ENCODE measurements at regions not wholly inside any gene's neighbourhood (a gene's known extent, or its start where the extent isn't known, plus 50 kb on each side); places are given as distances from the start of the nearest gene placed in this dataset.

DNA sequence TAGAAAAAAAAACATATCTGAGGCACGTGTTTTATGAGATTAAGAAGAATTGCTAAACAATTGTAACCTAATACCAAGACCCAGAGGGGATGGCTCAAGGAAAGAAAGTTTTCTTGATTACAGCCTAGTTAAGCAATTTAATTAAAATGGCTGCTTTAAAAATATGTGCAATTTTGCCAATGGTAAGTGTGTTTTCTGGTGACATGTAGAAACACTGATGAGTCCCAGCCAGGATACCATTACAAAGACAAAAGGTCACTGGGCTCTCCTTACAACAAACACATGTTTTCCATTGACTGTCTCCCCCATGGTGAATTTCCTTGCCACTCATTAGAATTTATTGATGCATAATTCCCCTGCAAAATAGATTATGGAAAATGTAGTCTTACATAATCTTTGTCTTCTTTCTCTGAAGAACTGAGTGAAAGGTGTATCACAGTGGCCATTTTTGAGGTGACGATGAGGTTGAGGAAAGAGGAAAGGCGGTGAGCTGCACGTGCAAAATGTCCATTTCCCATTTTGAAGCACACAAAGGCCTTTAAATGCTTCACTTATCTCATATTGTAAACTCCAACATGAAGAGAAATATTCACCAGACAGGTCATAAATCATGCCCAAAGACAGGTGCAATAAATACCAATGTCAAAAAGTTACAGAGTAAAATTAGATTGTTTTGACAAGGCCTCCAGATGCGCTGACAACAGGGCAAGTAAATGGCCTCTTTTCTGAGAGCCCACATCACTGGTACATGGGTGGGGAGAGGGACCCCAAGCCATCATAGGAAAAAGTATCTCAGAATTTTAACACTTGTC lies 696.9 kb downstream of the KCNJ2 start:
- intact Hi-C loops (cut with DNase I), result no loop called here
- no peak for DNase-seq (ENCODE audit: low spot score)

- intact Hi-C loops (cut with DNase I), result no loop called here
These were observed 698.8 kb downstream of the KCNJ2 start for GRCh38 chr17:70868149-70868548.

GRCh38 chr17:70869402-70870085 lies 700.2 kb downstream of the KCNJ2 start:
- intact Hi-C loops (cut with DNase I), result no loop called here
- no peak for DNase-seq (ENCODE audit: low spot score)

More at GRCh38 chr17:70868149-70868548, 698.8 kb downstream of the KCNJ2 start:
- no peak for DNase-seq (ENCODE audit: low spot score)

DNA sequence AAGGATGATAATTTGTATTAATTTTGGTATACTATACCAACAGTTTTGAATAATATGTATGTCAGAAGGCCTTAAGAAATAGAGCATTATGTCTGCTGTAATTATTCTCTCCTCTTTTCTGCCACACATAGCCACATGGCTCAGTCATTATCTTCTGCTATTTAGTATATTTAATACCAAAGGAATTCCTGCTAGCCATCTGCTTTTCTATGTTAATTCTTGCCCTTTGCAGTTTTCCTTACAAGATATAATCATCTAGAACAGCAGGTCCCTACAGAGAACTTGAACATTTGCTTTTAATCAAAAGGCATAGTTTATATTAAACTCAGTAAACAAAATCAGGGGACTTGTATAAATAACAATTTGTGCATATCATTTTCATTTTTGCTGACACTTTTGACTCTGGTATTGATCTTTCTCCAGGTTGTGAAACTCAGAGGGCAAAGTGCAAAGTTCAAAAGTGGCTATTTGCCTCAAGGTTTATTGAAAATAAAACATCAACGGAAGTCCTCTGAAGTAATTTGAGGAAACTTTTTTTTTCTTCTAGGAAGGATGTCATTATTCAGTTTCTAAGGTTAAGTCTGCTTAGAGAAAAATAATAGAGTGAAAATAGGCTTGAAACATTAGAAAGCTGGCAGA lies 702.0 kb downstream of the KCNJ2 start:
- DNase-seq (ENCODE audit: low spot score), result no peak
- intact Hi-C loops (cut with DNase I), result no loop called here

- DNase-seq (ENCODE audit: low spot score), result no peak
- intact Hi-C loops (cut with DNase I), result no loop called here
These were observed 702.8 kb downstream of the KCNJ2 start for GRCh38 chr17:70872103-70872502.

- no peak for DNase-seq (ENCODE audit: low spot score)
- intact Hi-C loops (cut with DNase I), result no loop called here
These were observed 706.5 kb downstream of the KCNJ2 start for GRCh38 chr17:70875729-70876310.

- no peak for DNase-seq (ENCODE audit: low spot score)
- intact Hi-C loops (cut with DNase I), result no loop called here
These were observed 709.5 kb downstream of the KCNJ2 start for GRCh38 chr17:70878879-70879278.

- intact Hi-C loops (cut with DNase I), result no loop called here
- no peak for DNase-seq (ENCODE audit: low spot score)
These were observed 710.1 kb downstream of the KCNJ2 start for GRCh38 chr17:70879401-70879800.

GRCh38 chr17:70881093-70881492 lies 711.8 kb downstream of the KCNJ2 start:
- no peak for DNase-seq (ENCODE audit: low spot score)
- intact Hi-C loops (cut with DNase I), result no loop called here

GRCh38 chr17:70882504-70882903 lies 713.2 kb downstream of the KCNJ2 start:
- DNase-seq (ENCODE audit: low spot score), result no peak
- intact Hi-C loops (cut with DNase I), result no loop called here

- intact Hi-C loops (cut with DNase I), result no loop called here
- DNase-seq (ENCODE audit: low spot score), result no peak
These were observed 717.3 kb downstream of the KCNJ2 start for GRCh38 chr17:70886648-70887047.

DNA sequence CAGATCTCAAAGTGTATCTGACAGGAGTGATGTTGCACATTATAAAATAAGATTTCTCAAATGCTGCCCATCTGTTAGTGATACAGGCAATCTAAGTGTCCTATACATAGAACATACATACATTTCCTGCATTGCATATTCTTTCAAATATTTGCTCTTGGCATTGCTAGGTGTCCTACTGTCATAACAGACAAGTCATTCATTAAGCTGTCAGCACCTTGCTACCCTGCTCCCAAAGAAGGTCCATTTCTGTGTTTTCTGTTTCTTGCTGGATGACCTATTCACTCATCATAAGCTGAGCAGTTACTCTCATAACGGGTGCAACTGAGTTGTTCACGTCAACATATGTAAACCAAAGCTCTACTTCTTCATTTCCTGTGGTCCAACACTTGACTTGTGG lies 719.0 kb downstream of the KCNJ2 start:
- no peak for DNase-seq (ENCODE audit: low spot score)
- intact Hi-C loops (cut with DNase I), result no loop called here

- intact Hi-C loops (cut with DNase I), result no loop called here
- no peak for DNase-seq (ENCODE audit: low spot score)
These were observed 722.0 kb downstream of the KCNJ2 start for GRCh38 chr17:70891306-70891705.

- no peak for DNase-seq (ENCODE audit: low spot score)
- intact Hi-C loops (cut with DNase I), result no loop called here
These were observed 723.2 kb downstream of the KCNJ2 start for GRCh38 chr17:70892527-70892926.

- DNase-seq (ENCODE audit: low spot score), result no peak
- intact Hi-C loops (cut with DNase I), result no loop called here
These were observed 727.5 kb downstream of the KCNJ2 start for GRCh38 chr17:70896843-70897242.

DNA sequence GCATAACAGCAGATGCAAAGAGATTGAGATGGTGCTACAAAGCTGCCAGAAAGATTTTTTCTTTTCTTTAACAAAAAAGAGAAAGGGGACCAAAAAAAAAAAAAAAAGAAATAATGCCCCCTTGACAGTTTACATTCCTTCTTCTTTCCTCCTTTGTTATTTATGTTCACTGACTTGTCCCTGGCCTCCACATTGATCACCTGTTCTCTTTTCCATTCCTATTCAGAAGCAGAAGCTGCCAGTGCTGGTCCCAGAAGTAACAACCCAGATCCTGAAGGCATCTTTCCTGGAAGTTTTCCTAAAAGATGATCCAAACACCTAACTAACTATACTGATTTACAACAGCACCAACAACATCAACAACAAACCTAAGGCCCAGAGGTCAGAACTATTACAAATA lies 728.1 kb downstream of the KCNJ2 start:
- DNase-seq (ENCODE audit: low spot score), result no peak
- intact Hi-C loops (cut with DNase I), result no loop called here

- intact Hi-C loops (cut with DNase I), result no loop called here
These were observed 732.5 kb downstream of the KCNJ2 start for GRCh38 chr17:70901870-70902269.

DNA sequence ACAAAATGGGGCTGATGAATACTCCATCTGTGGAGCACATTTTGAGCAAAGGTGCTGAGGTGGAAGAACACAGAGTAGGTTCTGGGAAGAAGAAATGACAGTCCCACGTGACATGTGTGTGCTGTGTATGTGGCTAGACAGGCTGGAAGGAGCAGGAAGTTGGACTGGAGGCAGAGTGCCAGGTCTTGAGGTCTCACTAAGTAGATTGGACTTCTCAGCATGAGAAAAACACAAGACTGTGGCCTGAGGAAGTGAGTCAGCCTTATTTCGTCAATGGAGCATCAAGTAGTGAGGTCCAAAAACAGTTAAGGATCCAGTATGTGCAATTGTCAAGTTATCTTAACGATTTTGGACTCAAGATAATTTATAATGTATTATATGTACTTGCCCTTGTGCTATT lies 736.5 kb downstream of the KCNJ2 start:
- DNase-seq (ENCODE audit: low spot score), result no peak

More at GRCh38 chr17:70901870-70902269, 732.5 kb downstream of the KCNJ2 start:
- DNase-seq (ENCODE audit: low spot score), result no peak

DNA sequence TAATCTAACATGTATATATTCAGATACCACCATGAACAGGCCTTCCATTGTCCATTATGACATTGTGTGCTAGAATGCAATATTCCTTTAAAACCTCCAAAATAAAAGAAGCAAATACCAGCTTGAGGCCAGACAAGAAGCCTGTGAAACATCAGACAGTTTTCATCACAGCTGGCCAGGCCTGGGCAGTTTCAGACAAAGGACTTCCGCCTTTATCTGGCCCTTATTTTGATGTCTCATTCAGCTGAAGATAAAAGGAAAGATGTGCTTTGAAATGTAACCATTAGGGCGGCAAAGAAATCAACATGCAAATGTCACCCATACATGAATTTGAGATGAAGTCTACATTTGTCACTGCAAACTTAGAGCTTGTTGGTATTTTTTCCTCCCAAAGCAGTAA lies 737.5 kb downstream of the KCNJ2 start:
- intact Hi-C loops (cut with DNase I), result no loop called here
- DNase-seq (ENCODE audit: low spot score), result no peak

More for the DNA sequence above, 736.5 kb downstream of the KCNJ2 start:
- intact Hi-C loops (cut with DNase I), result no loop called here

Data from posterior vena cava (tissue), 2 donors.